ENCODE measurements at regions not wholly inside any gene's neighbourhood (a gene's known extent, or its start where the extent isn't known, plus 50 kb on each side); places are given as distances from the start of the nearest gene placed in this dataset.

- H3K4me1 Mint-ChIP-seq (ENCODE audit: low read depth, unreplicated experiment) = no peaks in the 10 kb centered on the region
- no peaks in the 10 kb centered on the region for H3K36me3 Mint-ChIP-seq (ENCODE audit: insufficient read depth, unreplicated experiment)
- BruUV-seq (replicated peaks) = no TSS peak
- H3K4me3 Mint-ChIP-seq (ENCODE audit: low read depth, unreplicated experiment) = no peak overlapping the region
- intact Hi-C loops (cut with micrococcal nuclease; ENCODE audit: unreplicated experiment) = no loop called here
- CTCF ChIA-PET = no interaction called here
- TF ChIP-seq, protein P1, sequence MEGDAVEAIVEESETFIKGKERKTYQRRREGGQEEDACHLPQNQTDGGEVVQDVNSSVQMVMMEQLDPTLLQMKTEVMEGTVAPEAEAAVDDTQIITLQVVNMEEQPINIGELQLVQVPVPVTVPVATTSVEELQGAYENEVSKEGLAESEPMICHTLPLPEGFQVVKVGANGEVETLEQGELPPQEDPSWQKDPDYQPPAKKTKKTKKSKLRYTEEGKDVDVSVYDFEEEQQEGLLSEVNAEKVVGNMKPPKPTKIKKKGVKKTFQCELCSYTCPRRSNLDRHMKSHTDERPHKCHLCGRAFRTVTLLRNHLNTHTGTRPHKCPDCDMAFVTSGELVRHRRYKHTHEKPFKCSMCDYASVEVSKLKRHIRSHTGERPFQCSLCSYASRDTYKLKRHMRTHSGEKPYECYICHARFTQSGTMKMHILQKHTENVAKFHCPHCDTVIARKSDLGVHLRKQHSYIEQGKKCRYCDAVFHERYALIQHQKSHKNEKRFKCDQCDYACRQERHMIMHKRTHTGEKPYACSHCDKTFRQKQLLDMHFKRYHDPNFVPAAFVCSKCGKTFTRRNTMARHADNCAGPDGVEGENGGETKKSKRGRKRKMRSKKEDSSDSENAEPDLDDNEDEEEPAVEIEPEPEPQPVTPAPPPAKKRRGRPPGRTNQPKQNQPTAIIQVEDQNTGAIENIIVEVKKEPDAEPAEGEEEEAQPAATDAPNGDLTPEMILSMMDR (IDR thresholded peaks at IDR 0.05; ENCODE audit: unreplicated experiment) = no peak
- no peaks in the 10 kb centered on the region for H3K27me3 Mint-ChIP-seq (ENCODE audit: unreplicated experiment)
- peaks cover 6% of the 10 kb centered on the region for H3K9me3 Mint-ChIP-seq (ENCODE audit: low read depth, unreplicated experiment)
- DNase-seq = no peak
- H3K27ac Mint-ChIP-seq (ENCODE audit: unreplicated experiment) = peak overlapping the region; percentile 10
Measured at GRCh38 chr3:5563537-5564277, 376.2 kb downstream of the EDEM1 start.

GRCh38 chr3:5564278-5564666 lies 376.8 kb downstream of the EDEM1 start:
- H3K27me3 Mint-ChIP-seq (ENCODE audit: unreplicated experiment) = no peaks in the 10 kb centered on the region
- H3K27ac Mint-ChIP-seq (ENCODE audit: unreplicated experiment) = no peak overlapping the region
- intact Hi-C loops (cut with micrococcal nuclease; ENCODE audit: unreplicated experiment) = no loop called here
- no TSS peak for BruUV-seq (replicated peaks)
- H3K4me1 Mint-ChIP-seq (ENCODE audit: low read depth, unreplicated experiment) = no peaks in the 10 kb centered on the region
- no peak overlapping the region for H3K4me3 Mint-ChIP-seq (ENCODE audit: low read depth, unreplicated experiment)
- H3K36me3 Mint-ChIP-seq (ENCODE audit: insufficient read depth, unreplicated experiment) = no peaks in the 10 kb centered on the region
- H3K9me3 Mint-ChIP-seq (ENCODE audit: low read depth, unreplicated experiment) = peaks cover 6% of the 10 kb centered on the region
- CTCF ChIA-PET = no interaction called here
- TF ChIP-seq, protein P1 (IDR thresholded peaks at IDR 0.05; ENCODE audit: unreplicated experiment) = no peak
- DNase-seq = no peak

DNA sequence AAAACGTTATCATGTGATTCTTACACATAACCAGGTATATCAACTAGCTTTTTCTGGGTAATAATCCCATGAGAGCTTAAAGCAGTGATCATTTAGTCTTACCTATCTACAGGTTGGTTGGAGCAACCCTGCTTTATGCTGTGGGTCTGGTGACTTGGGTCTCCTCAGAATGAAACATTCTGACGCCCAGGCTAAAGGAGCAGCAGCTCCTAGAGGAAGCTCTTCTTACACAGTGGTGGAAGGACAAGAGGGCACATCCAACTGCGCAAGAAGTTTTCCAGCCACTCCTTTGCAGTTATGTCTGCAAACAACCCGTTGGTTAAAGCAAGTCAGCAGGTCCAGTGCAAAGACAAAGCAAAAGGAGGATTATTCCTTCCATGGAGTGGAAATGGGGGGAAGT lies 377.5 kb downstream of the EDEM1 start:
- intact Hi-C loops (cut with micrococcal nuclease; ENCODE audit: unreplicated experiment) = no loop called here
- H3K4me1 Mint-ChIP-seq (ENCODE audit: low read depth, unreplicated experiment) = no peaks in the 10 kb centered on the region
- H3K9me3 Mint-ChIP-seq (ENCODE audit: low read depth, unreplicated experiment) = peaks cover 6% of the 10 kb centered on the region
- no peaks in the 10 kb centered on the region for H3K27me3 Mint-ChIP-seq (ENCODE audit: unreplicated experiment)
- DNase-seq = no peak
- no TSS peak for BruUV-seq (replicated peaks)
- CTCF ChIA-PET = no interaction called here
- TF ChIP-seq, protein P1 (IDR thresholded peaks at IDR 0.05; ENCODE audit: unreplicated experiment) = no peak
- no peak overlapping the region for H3K4me3 Mint-ChIP-seq (ENCODE audit: low read depth, unreplicated experiment)
- no peaks in the 10 kb centered on the region for H3K36me3 Mint-ChIP-seq (ENCODE audit: insufficient read depth, unreplicated experiment)
- H3K27ac Mint-ChIP-seq (ENCODE audit: unreplicated experiment) = no peak overlapping the region

GRCh38 chr3:5567113-5567512 lies 379.6 kb downstream of the EDEM1 start:
- CTCF ChIA-PET = no interaction called here

More at GRCh38 chr3:5567113-5567512, 379.6 kb downstream of the EDEM1 start:
- no TSS peak for BruUV-seq (replicated peaks)
- H3K9me3 Mint-ChIP-seq (ENCODE audit: low read depth, unreplicated experiment) = peaks cover 3% of the 10 kb centered on the region
- H3K36me3 Mint-ChIP-seq (ENCODE audit: insufficient read depth, unreplicated experiment) = no peaks in the 10 kb centered on the region
- H3K4me3 Mint-ChIP-seq (ENCODE audit: low read depth, unreplicated experiment) = no peak overlapping the region
- no peaks in the 10 kb centered on the region for H3K4me1 Mint-ChIP-seq (ENCODE audit: low read depth, unreplicated experiment)
- no peak overlapping the region for H3K27ac Mint-ChIP-seq (ENCODE audit: unreplicated experiment)
- DNase-seq = no peak
- TF ChIP-seq, protein P1 (IDR thresholded peaks at IDR 0.05; ENCODE audit: unreplicated experiment) = no peak
- H3K27me3 Mint-ChIP-seq (ENCODE audit: unreplicated experiment) = no peaks in the 10 kb centered on the region
- intact Hi-C loops (cut with micrococcal nuclease; ENCODE audit: unreplicated experiment) = no loop called here

Data from Calu3 (cell line).